Ishikawa (cell line): ENCODE measurements at regions not wholly inside any gene's neighbourhood (a gene's known extent, or its start where the extent isn't known, plus 50 kb on each side); places are given as distances from the start of the nearest gene placed in this dataset.

Experiments
- EGR1 ChIP-seq: IDR thresholded peaks from 2 replicates; pipeline ENCODE4 v1.6.1; 2012
- MAX ChIP-seq: IDR thresholded peaks from 2 replicates; pipeline ENCODE4 v1.6.1; 2012
- NFIC ChIP-seq: IDR thresholded peaks from 2 replicates; pipeline ENCODE4 v1.6.1; 2012

GRCh38 chr6:140697585-140697984 lies 1323.1 kb upstream of the CITED2 start:
- TF ChIP-seq MAX = no peak
- no peak for TF ChIP-seq NFIC
- no peak for TF ChIP-seq EGR1
